NK-92 treated with Interleukin-12 subunit alpha and Interleukin-12 subunit beta, amount 100 ng/mL, for 24 hours (cell line): ENCODE measurements at regions not wholly inside any gene's neighbourhood (a gene's known extent, or its start where the extent isn't known, plus 50 kb on each side); places are given as distances from the start of the nearest gene placed in this dataset.

Source experiments
- DNase-seq: peaks from one replicate; lab custom pipeline; 2025; lab: John Stamatoyannopoulos, UW

GRCh38 chr10:128422999-128423398 is 296.8 kb upstream of the MKI67 start:
- DNase-seq: no peak

- no peak for DNase-seq
Measured at GRCh38 chr10:128429321-128429720, 303.1 kb upstream of the MKI67 start.

GRCh38 chr10:128429835-128430513 is 303.8 kb upstream of the MKI67 start:
- no peak for DNase-seq

GRCh38 chr10:128431083-128431482 is 304.9 kb upstream of the MKI67 start:
- no peak for DNase-seq

GRCh38 chr10:128431506-128431905 is 305.3 kb upstream of the MKI67 start:
- DNase-seq: no peak

GRCh38 chr10:128432011-128432410 is 305.8 kb upstream of the MKI67 start:
- no peak for DNase-seq

GRCh38 chr10:128432423-128432822 is 306.2 kb upstream of the MKI67 start:
- no peak for DNase-seq

- DNase-seq: no peak
Measured at GRCh38 chr10:128435811-128436210, 309.6 kb upstream of the MKI67 start.

- no peak for DNase-seq
Measured at GRCh38 chr10:128437786-128438345, 311.6 kb upstream of the MKI67 start.

- no peak for DNase-seq
Measured at GRCh38 chr10:128438417-128439063, 312.3 kb upstream of the MKI67 start.

- DNase-seq: no peak
Measured at GRCh38 chr10:128440513-128441160, 314.4 kb upstream of the MKI67 start.

GRCh38 chr10:128443925-128444518 is 317.8 kb upstream of the MKI67 start:
- DNase-seq: no peak

- no peak for DNase-seq
Measured at GRCh38 chr10:128448796-128449195, 322.6 kb upstream of the MKI67 start.

GRCh38 chr10:128451879-128452278 is 325.7 kb upstream of the MKI67 start:
- no peak for DNase-seq

GRCh38 chr10:128456271-128456670 is 330.0 kb upstream of the MKI67 start:
- no peak for DNase-seq

- no peak for DNase-seq
Measured at GRCh38 chr10:128457136-128457535, 330.9 kb upstream of the MKI67 start.

GRCh38 chr10:128461991-128462390 is 335.8 kb upstream of the MKI67 start:
- no peak for DNase-seq

GRCh38 chr10:128462844-128463243 is 336.6 kb upstream of the MKI67 start:
- no peak for DNase-seq

GRCh38 chr10:128463991-128464760 is 338.0 kb upstream of the MKI67 start:
- no peak for DNase-seq

GRCh38 chr10:128465697-128466096 is 339.5 kb upstream of the MKI67 start:
- no peak for DNase-seq

GRCh38 chr10:128466831-128467371 is 340.7 kb upstream of the MKI67 start:
- no peak for DNase-seq

- no peak for DNase-seq
Measured at GRCh38 chr10:128468462-128468861, 342.2 kb upstream of the MKI67 start.
